ENCODE measurements at regions not wholly inside any gene's neighbourhood (a gene's known extent, or its start where the extent isn't known, plus 50 kb on each side); places are given as distances from the start of the nearest gene placed in this dataset.

DNA sequence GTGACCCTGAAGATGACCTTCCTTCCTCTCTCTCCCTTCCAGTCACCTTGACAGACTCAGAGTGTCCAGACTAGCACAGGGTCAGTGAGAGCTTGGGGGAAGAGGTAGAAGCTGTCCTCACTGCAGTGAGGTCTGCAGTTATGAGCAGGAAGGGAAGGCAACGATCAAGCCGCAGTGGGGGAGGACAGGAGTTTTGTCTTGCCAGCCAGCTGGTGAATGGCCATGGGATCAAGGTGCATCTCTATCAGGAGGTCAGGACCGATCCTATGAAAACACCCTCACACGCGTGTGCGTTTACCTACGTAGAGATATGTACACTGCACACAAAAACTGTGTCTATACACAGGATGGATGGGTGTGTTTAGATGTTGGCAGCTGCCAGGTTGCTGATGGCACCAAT, 83.2 kb downstream of the THNSL2 start:
- TF ChIP-seq CTCF (IDR thresholded peaks at IDR 0.05; ENCODE audit: insufficient read depth, low read length, poor library complexity, severe bottlenecking) (no peak), EZH2phosphoT487 (conservative IDR thresholded peaks at IDR 0.05; ENCODE audit: low read length) (no peak)

Measured in SU-DHL-6 (cell line).